ENCODE measurements at regions not wholly inside any gene's neighbourhood (a gene's known extent, or its start where the extent isn't known, plus 50 kb on each side); places are given as distances from the start of the nearest gene placed in this dataset.

- H3K9me3 Mint-ChIP-seq, result peaks cover 4% of the 10 kb centered on the region
- intact Hi-C loops (cut with DNase I, micrococcal nuclease), result no loop called here
- H3K4me1 Mint-ChIP-seq (ENCODE audit: low read depth), result no peaks in the 10 kb centered on the region
- ATAC-seq (ENCODE audit: poor library complexity) (no peak), DNase-seq (no peak)
- ChIA-PET POLR2A (no interaction called here), CTCF (no interaction called here)
- H3K36me3 ChIP-seq (ENCODE audit: insufficient read depth, low read length), result no peaks in the 10 kb centered on the region
- no peak overlapping the region for H3K4me3 ChIP-seq (ENCODE audit: low read length)
- TF ChIP-seq CTCF (IDR thresholded peaks at IDR 0.05), result no peak
- H3K27ac ChIP-seq (ENCODE audit: low read depth in 1 of 2, low read length in 2 of 2), result no peak overlapping the region
- no peaks in the 10 kb centered on the region for H3K4me1 ChIP-seq (ENCODE audit: insufficient read depth, low read length)
- H3K27me3 Mint-ChIP-seq, result peaks cover 11% of the 10 kb centered on the region
- no peaks in the 10 kb centered on the region for H3K36me3 Mint-ChIP-seq (ENCODE audit: low read depth)
- no peak overlapping the region for H3K27ac Mint-ChIP-seq
- H3K9me3 ChIP-seq (ENCODE audit: control insufficient read depth in 1 of 2, insufficient read depth in 1 of 2, low read length in 2 of 2), result peaks cover 0 to 11% of the 10 kb centered on the region in 2 experiments
- peaks cover 0 to 5% of the 10 kb centered on the region in 2 experiments for H3K27me3 ChIP-seq (ENCODE audit: control insufficient read depth in 1 of 2, insufficient read depth in 2 of 2, low read length in 2 of 2)
- H3K4me3 Mint-ChIP-seq, result no peak overlapping the region
Measured at GRCh38 chr18:22355598-22355997, 62.1 kb downstream of the CTAGE1 start.

- intact Hi-C loops (cut with DNase I, micrococcal nuclease), result no loop called here
- Histone ChIP-seq H3K27ac (ENCODE audit: low read depth in 1 of 2, low read length in 2 of 2) (no peak overlapping the region), H3K9me3 (ENCODE audit: control insufficient read depth in 1 of 2, insufficient read depth in 1 of 2, low read length in 2 of 2) (peaks cover 0 to 11% of the 10 kb centered on the region in 2 experiments), H3K4me1 (ENCODE audit: insufficient read depth, low read length) (no peaks in the 10 kb centered on the region), H3K4me3 (ENCODE audit: low read length) (no peak overlapping the region), H3K27me3 (ENCODE audit: control insufficient read depth in 1 of 2, insufficient read depth in 2 of 2, low read length in 2 of 2) (peaks cover under 1 to 8% of the 10 kb centered on the region in 2 experiments), H3K36me3 (ENCODE audit: insufficient read depth, low read length) (no peaks in the 10 kb centered on the region)
- CTCF ChIA-PET, result no interaction called here
- Mint-ChIP-seq H3K27me3 (peaks cover 16% of the 10 kb centered on the region), H3K27ac (no peak overlapping the region), H3K36me3 (ENCODE audit: low read depth) (no peaks in the 10 kb centered on the region), H3K9me3 (peaks cover 4% of the 10 kb centered on the region), H3K4me1 (ENCODE audit: low read depth) (no peaks in the 10 kb centered on the region), H3K4me3 (no peak overlapping the region)
- no peak for TF ChIP-seq CTCF (IDR thresholded peaks at IDR 0.05)
- DNase-seq, result no peak
- POLR2A ChIA-PET, result no interaction called here
- no peak for ATAC-seq (ENCODE audit: poor library complexity)
Measured at GRCh38 chr18:22355069-22355468, 62.6 kb downstream of the CTAGE1 start.

- ChIA-PET CTCF (no interaction called here), POLR2A (no interaction called here)
- intact Hi-C loops (cut with DNase I, micrococcal nuclease), result no loop called here
- Histone ChIP-seq H3K27me3 (ENCODE audit: control insufficient read depth in 1 of 2, insufficient read depth in 2 of 2, low read length in 2 of 2) (peaks cover 19 to 34% of the 10 kb centered on the region in 2 experiments), H3K4me1 (ENCODE audit: insufficient read depth, low read length) (peaks cover 16% of the 10 kb centered on the region), H3K27ac (ENCODE audit: low read depth in 1 of 2, low read length in 2 of 2) (no peak overlapping the region), H3K9me3 (ENCODE audit: control insufficient read depth in 1 of 2, insufficient read depth in 1 of 2, low read length in 2 of 2) (peaks cover 0 to 10% of the 10 kb centered on the region in 2 experiments), H3K4me3 (ENCODE audit: low read length) (no peak overlapping the region), H3K36me3 (ENCODE audit: insufficient read depth, low read length) (no peaks in the 10 kb centered on the region)
- H3K36me3 Mint-ChIP-seq (ENCODE audit: low read depth), result no peaks in the 10 kb centered on the region
- peaks cover 2% of the 10 kb centered on the region for H3K9me3 Mint-ChIP-seq
- DNase-seq (no peak), ATAC-seq (ENCODE audit: poor library complexity) (no peak)
- TF ChIP-seq CTCF (IDR thresholded peaks at IDR 0.05), result no peak
- H3K4me3 Mint-ChIP-seq, result no peak overlapping the region
- H3K4me1 Mint-ChIP-seq (ENCODE audit: low read depth), result peaks cover 12% of the 10 kb centered on the region
- H3K27me3 Mint-ChIP-seq, result peaks cover 58% of the 10 kb centered on the region
- no peak overlapping the region for H3K27ac Mint-ChIP-seq
Measured at GRCh38 chr18:22349966-22350365, 67.7 kb downstream of the CTAGE1 start.

Measured in CD4-positive, alpha-beta T cell (primary cell).